Loucy (cell line): ENCODE measurements at regions not wholly inside any gene's neighbourhood (a gene's known extent, or its start where the extent isn't known, plus 50 kb on each side); places are given as distances from the start of the nearest gene placed in this dataset.

Experiments
- EZH2phosphoT487 ChIP-seq: fragments of 200-600 bp; IDR thresholded peaks from 2 replicates; pipeline ENCODE4 v1.6.1; 2018; ENCODE audit warnings: antibody characterized with exemption, mild to moderate bottlenecking, moderate library complexity, borderline replicate concordance
- TF ChIP-seq, protein P1 (sequence below): fragments of 200-600 bp; sonication (generic); conservative IDR thresholded peaks from 2 replicates; pipeline ENCODE4 v1.5.1; 2014; ENCODE audit warnings: mild to moderate bottlenecking, antibody characterized with exemption, low read length

- TF ChIP-seq, protein P1, sequence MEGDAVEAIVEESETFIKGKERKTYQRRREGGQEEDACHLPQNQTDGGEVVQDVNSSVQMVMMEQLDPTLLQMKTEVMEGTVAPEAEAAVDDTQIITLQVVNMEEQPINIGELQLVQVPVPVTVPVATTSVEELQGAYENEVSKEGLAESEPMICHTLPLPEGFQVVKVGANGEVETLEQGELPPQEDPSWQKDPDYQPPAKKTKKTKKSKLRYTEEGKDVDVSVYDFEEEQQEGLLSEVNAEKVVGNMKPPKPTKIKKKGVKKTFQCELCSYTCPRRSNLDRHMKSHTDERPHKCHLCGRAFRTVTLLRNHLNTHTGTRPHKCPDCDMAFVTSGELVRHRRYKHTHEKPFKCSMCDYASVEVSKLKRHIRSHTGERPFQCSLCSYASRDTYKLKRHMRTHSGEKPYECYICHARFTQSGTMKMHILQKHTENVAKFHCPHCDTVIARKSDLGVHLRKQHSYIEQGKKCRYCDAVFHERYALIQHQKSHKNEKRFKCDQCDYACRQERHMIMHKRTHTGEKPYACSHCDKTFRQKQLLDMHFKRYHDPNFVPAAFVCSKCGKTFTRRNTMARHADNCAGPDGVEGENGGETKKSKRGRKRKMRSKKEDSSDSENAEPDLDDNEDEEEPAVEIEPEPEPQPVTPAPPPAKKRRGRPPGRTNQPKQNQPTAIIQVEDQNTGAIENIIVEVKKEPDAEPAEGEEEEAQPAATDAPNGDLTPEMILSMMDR, result no peak
- no peak for TF ChIP-seq EZH2phosphoT487
These were observed 166.1 kb downstream of the RPS24 start for GRCh38 chr10:78199759-78200158.
